Sigmoid colon (tissue), 4 donors: ENCODE measurements at regions not wholly inside any gene's neighbourhood (a gene's known extent, or its start where the extent isn't known, plus 50 kb on each side); places are given as distances from the start of the nearest gene placed in this dataset.

ENCODE experiments used
- CTCF ChIP-seq, 4 experiments: fragments of 450-650 bp in 3 of 4; fragments of 200-600 bp in 1 of 4; IDR thresholded peaks; one replicate each; pipeline ENCODE4 v1.5.1; 2016 to 2019; ENCODE audit warnings: antibody characterized with exemption in 4 of 4, mild to moderate bottlenecking in 3 of 4, moderate library complexity in 2 of 4
- EP300 ChIP-seq, 4 donors: sonication (generic); formaldehyde crosslinking; IDR thresholded peaks; one replicate each; pipeline ENCODE4 v1.6.1; 2017; ENCODE audit warnings: antibody characterized with exemption in 4 of 4
- POLR2A ChIP-seq, 2 donors: fragments of 450-650 bp; IDR thresholded peaks; one replicate each; pipeline ENCODE4 v1.6.1; 2016; ENCODE audit warnings: antibody characterized with exemption in 2 of 2, mild to moderate bottlenecking in 2 of 2, moderate library complexity in 2 of 2

GRCh38 chr2:120510751-120511395 is 164.9 kb downstream of the INHBB start:
- TF ChIP-seq CTCF (IDR thresholded peaks at IDR 0.05), result no peak
- TF ChIP-seq POLR2A (IDR thresholded peaks at IDR 0.05), result no peak
- no peak for TF ChIP-seq EP300 (IDR thresholded peaks at IDR 0.05)
